Left forelimb (tissue), 1 donor: ENCODE measurements at regions not wholly inside any gene's neighbourhood (a gene's known extent, or its start where the extent isn't known, plus 50 kb on each side); places are given as distances from the start of the nearest gene placed in this dataset.

ENCODE experiments used
- DNase-seq: peaks from one replicate; pipeline ENCODE4 v3.0.0-alpha.2; 2018; ENCODE audit warnings: low spot score

- peak; percentile 69 for DNase-seq
Observed at GRCh38 chr11:121688055-121688491, 235.3 kb upstream of the SORL1-AS1 start.

GRCh38 chr11:121683791-121684190 is 231.0 kb upstream of the SORL1-AS1 start:
- no peak for DNase-seq
